HG02610 (cell line): ENCODE measurements at regions not wholly inside any gene's neighbourhood (a gene's known extent, or its start where the extent isn't known, plus 50 kb on each side); places are given as distances from the start of the nearest gene placed in this dataset.
"Not testable (repeated sequence)": the region's sequence is repeated elsewhere in the genome, so short reads cannot be mapped to it uniquely, and the experiment has no call there.

ENCODE experiments used
- ATAC-seq: cut with Tn5 transposase; IDR thresholded peaks from one replicate; pipeline ENCODE4 v1.9.1; 2021; ENCODE audit warnings: mild to moderate bottlenecking, moderate library complexity; ENCODE audit not compliant: unreplicated experiment

DNA sequence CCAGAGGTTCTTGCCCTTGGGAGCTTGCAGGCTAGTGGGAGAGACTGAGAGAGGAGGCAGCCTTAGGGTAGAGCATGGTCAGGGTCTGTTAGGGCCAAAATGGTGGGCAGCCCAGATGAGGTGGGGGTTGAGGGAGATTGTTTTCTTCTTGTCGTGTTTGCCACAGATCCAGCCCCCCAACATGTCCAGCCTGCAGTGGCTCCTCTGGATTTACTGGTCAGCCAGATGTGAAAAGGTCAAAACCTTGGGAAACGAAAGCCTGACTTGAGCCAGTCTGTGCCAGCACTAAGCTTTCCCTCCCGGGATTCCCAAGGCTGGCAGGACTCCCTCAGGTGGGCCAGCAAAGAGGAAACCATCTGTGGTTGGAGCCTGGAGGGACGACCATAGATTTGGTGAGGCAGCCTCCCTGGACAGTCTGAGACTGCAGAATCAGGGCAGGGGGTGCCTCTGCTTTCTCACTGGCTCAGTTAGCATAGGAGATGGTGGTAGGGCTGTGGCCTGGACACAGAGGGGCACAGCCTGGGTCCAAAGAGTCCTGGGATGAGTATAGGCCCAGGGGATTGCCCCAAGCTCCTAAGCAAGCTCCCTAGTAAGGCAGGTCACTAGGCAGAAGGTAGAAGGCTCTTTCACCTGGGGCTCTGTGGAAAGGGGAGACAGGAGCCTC is 51.2 kb upstream of the PRR23C start:
- ATAC-seq: no peak

DNA sequence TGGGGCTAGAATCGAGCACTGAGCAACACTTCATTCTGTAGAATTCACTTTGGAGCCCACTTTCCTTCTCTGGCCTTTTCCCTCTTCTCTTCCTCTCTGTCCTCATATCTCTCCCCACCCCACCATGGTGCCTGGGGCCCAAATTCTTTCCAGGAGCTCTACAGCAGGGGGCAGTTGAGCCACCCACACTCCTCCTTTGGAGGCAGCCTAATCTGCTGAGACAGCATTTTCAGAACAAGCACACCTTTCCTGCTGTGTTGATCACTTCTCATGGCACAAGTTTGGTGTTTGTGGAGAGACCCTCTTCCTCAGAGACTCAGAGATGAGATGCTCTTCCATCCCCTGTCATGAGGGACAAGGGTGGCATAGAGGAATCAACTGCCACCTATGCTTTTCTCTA is 52.0 kb upstream of the PRR23C start:
- no peak for ATAC-seq

DNA sequence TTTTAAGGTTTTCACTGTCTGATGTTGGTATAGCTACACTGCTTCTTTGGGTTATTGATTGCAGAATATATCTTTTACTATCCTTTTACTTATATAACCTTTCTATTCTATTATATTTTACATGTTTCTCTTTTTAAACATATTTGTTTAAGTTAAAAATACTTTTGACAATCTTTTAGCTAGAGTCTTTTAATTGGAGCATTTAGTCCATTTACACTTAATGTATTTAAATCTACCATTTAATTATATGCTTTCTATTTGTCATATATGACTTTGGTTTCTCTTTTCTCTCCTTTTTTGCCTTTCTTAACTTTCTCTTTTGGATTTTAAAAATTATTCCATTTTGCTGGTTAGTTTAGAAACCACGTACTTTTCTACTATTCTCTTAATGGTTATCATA is 53.7 kb upstream of the PRR23C start:
- no peak for ATAC-seq

DNA sequence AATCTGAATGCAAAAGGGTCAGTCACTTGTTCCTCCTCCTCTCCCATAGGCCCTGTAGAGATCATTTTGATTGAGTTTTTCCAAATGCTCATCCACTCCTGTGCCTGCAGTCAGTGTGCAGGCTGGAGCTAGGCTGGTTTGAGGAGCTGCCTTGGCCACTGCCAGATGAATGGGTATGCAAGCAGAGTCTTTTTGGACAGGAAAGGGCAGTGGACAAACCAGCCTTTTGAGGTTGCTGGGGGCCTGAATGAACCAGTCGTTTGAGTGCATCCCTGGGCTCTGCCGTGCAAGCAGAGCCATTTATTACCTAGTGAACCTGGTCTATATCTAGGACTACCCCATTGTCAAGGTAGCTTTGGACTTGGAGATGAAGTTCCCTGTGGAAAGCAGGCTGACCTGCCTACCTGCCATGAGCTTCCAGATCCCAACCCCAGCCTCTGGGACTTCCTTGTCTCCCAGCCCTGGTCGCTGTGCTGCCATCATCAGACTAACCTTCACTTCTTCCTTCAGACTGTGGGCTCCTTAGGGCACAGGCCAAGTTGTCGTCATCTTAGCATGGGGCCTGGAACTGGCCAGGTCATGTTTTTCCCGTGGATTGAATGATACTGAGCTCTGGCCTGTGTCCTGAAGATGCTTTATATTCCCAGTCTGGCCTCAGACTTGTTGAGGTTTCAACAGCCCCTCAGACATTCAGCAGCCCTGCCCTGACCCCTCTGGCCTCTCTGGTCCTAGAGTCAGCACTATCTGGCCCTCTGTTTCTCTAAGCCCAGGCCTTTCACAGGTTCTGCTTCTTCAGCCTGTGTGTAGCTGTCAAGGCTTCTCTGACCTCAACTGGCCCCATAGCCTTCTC is 55.5 kb upstream of the PRR23C start:
- ATAC-seq: no peak

- no peak for ATAC-seq
Observed at GRCh38 chr3:139100821-139101220, 56.1 kb upstream of the PRR23C start.

DNA sequence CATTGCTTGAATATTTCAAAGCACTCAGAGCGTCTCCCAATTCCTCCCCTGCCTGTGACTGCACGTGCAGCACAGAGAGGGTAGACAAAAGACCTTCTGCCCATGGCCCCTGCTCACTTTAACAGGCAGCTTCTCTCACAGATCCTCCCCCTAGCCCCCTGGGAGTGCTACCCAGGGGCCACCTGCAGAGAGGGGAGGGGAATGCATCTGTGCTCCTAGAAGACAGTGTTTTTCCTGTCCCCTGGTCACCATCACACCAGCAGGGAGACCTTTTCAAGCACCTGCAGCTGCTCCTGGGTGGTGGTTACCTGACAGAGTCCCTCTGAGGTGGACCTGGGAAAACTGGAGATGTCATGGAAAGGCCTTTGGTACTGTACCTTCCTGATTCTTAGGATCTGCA is 56.7 kb upstream of the PRR23C start:
- ATAC-seq: no peak

DNA sequence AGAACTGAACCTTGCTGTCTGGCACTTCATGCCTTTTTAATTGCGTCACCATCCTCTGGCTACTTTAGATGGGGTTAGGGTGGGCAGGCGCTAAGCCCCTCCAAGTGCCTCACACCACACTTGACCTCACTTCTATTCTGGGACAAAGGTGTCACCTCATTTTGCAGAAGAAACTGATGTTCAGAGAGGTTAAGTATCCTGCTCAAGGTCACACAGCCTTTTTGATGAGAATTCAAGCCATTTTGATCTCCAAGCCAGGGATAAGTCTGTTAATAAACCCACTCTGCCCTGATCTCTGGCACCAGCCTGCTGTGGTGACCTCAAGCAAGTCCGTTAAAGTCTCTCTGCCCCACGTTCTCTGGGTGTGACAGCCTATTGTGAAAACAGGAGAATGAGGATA is 58.8 kb upstream of the PRR23C start:
- ATAC-seq: no peak

DNA sequence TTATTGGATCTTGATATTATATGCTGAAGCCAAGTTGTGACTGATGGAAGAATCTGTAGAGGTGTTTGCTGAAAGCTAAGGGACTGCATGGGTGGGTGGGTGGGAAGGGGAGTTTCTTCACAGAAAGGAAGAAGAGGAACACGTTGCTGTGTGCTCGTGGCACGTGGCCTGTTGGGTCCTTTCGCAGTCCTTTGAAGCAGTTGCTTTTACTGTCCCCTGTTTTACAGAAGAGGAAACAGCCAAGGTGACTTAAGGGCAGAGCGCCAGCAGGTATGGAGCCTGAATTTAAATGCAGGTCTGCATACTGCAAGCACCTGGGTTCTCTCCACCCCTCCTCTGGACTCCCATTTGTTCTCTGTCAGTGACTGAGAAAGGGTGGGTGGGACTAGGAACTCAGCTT is 59.4 kb upstream of the PRR23C start:
- ATAC-seq: no peak

GRCh38 chr3:139105154-139105702 is 60.5 kb upstream of the PRR23C start:
- ATAC-seq: no peak

- no peak for ATAC-seq
Observed at GRCh38 chr3:139106013-139106932, 61.6 kb upstream of the PRR23C start.

- no peak for ATAC-seq
Observed at GRCh38 chr3:139107424-139108252, 62.9 kb upstream of the PRR23C start.

DNA sequence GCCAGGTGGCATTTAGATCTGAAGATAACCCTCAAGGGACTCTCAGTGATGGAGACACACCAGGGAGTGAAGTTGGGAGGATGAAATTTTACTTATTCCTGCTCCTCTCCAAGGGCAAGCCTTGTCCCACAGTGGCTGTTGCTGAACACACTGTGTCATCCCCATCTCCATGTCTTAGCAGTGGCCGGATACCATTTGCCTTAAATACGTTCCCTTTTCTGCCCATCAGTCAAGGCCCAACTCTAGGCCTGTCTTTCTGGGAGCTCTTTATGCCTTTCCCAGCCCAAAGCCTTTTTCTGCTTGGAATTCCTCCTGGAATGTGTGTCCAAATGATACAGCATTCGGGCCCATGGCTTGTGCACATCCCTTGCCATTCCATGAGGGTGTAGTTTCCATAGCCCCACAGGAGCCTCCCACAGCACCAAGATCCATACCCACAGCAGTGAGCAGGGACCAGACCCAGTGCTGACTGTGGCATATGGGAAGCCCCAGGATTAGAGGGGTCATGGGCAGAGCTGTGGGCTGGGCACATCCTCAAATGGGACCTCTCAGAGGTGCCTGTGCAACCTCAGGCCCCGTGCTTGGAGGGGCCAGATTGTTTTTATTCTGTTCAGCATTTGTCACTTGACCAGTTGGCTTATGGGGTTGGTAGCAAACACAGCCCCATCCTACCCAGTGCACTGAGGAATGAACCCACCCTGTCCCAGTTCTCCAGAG is 63.7 kb upstream of the PRR23C start:
- ATAC-seq: no peak

DNA sequence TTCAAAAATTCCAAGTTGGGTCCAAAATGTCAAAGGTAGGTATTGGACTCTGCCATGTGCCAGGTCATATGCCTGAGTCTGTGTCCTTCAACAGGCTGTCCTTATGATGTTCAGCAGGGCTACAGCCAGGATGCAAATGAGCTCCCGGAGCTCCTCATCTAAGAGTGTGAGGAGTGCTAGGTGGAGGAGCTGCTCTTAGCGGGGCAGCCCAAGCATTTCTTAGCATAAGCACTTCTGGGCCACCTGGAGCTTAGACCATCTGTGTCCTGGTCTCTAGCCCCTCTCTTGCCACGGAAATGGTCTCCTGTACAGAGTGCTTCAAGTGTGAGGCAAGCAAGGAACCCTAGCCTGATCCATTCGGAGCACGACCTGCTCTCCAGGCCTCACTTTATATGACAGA is 64.6 kb upstream of the PRR23C start:
- no peak for ATAC-seq

GRCh38 chr3:139110072-139110830 is 65.6 kb upstream of the PRR23C start:
- ATAC-seq: no peak

- ATAC-seq: not testable (repeated sequence)
Observed at GRCh38 chr3:139110929-139111328, 66.2 kb upstream of the PRR23C start.

DNA sequence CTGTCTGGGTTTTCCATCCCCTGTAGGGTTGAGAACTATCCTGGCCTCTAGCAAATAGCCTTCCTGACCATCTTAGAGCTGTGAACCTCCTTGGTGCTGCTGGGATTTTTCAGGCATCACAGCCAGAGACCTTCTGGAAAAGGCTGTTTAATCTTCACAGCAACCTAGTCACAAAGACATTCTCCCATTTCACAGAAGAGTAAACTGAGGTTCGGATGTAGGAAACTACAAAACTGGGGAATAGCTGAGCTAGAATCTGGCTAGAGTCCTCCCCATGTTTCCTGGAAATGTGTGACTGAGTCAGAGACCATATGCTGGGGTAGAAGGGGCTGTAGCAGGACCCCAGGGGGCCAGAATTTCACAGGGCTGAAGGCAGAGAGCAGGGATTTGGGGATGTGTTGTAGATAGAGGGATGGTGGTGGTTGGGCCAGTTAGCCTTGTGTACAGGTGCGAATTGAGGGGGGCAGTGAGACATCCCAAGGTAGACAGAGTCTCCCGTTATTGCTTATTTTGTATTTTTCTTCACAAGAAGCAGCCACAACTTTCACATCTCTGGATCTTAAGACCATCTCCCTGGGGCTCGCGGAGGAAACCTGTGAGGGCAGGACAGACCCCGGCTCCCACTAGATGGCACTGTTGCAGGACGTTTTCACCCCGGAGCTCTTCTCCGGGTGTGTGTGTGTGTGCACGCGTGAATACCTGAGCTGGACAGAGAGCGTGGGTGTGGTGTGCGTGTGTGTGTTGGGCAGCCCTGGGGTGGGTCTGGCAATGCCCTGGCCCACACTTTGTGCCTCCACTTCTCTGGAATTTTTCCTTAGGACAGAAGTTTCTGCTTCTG is 66.9 kb upstream of the PRR23C start:
- ATAC-seq: peak; percentile 72

DNA sequence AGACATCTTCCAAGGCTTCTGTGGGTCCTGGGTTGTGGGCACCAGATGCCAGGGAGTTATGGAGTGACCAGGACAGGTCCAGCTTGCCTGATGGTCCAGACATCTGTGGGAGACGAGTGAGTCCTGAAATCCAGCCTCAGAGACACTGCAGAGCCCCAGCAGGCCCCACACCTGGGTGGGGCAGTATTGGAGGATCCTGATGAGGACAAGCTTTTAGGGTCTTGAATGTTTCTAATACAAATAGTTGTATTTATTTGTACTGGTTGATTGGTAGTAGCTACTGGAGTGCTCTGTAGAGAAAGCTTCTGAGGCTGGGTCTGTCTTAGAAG is 67.5 kb upstream of the PRR23C start:
- ATAC-seq: no peak
